ENCODE measurements at regions not wholly inside any gene's neighbourhood (a gene's known extent, or its start where the extent isn't known, plus 50 kb on each side); places are given as distances from the start of the nearest gene placed in this dataset.

GRCh38 chr16:51034481-51035109, 116.5 kb downstream of the SALL1 start:
- no peak overlapping the region for H3K9ac ChIP-seq
- H3K36me3 ChIP-seq (replicated peaks in 1 of 2; ENCODE audit: control insufficient read depth in 1 of 2, insufficient read depth in 2 of 2, low read length in 1 of 2): no peaks in the 10 kb centered on the region
- no peaks in the 10 kb centered on the region for H3F3A ChIP-seq (replicated peaks; ENCODE audit: insufficient read depth)
- H3K27ac ChIP-seq (ENCODE audit: low read depth in 2 of 2, low read length in 1 of 2): no peak overlapping the region
- TF ChIP-seq GABPA (IDR thresholded peaks at IDR 0.05; ENCODE audit: low read depth) (no peak), TAF1 (IDR thresholded peaks at IDR 0.05; ENCODE audit: borderline replicate concordance, low read depth, low read length) (no peak), JUND (IDR thresholded peaks at IDR 0.05) (no peak), IRF3 (IDR thresholded peaks at IDR 0.05; ENCODE audit: low read depth, low read length) (no peak), FOSL2 (IDR thresholded peaks at IDR 0.05; ENCODE audit: borderline replicate concordance, low read depth) (no peak), REST (IDR thresholded peaks at IDR 0.05; ENCODE audit: low read depth, low read length) (no peak), USF2 (IDR thresholded peaks at IDR 0.05; ENCODE audit: borderline replicate concordance, low read depth, low read length) (no peak), EZH2phosphoT487 (IDR thresholded peaks at IDR 0.05; ENCODE audit: borderline replicate concordance, low read depth) (no peak), RCOR1 (IDR thresholded peaks at IDR 0.05; ENCODE audit: low read length) (no peak), MEF2A (IDR thresholded peaks at IDR 0.05; ENCODE audit: borderline replicate concordance, low read depth) (no peak)
- ChIA-PET CTCF (interaction anchor here (1.1 kb wide), 2 partner anchors 15 to 33 kb away, joined by 3 to 4 read pairs; no protein-coding TSS in a partner anchor), POLR2A (no interaction called here)
- H3K79me2 ChIP-seq (ENCODE audit: insufficient read depth): no peaks in the 10 kb centered on the region
- H3K4me3 ChIP-seq (ENCODE audit: low read depth in 2 of 2, low read length in 1 of 2): no peak overlapping the region
- no peak for DNase-seq
- no peaks in the 10 kb centered on the region for H3K27me3 ChIP-seq (ENCODE audit: insufficient read depth)
- no peak overlapping the region for H2AFZ ChIP-seq (ENCODE audit: low read depth)
- H4K20me1 ChIP-seq (ENCODE audit: insufficient read depth): no peaks in the 10 kb centered on the region
- 11% methylated on average over 6 of the region's 6 CpGs for WGBS (ENCODE audit: low lambda C conversion rate)
- H3K4me2 ChIP-seq: no peak overlapping the region
- no peaks in the 10 kb centered on the region for H3K9me2 ChIP-seq
- no peaks in the 10 kb centered on the region for H3K4me1 ChIP-seq (ENCODE audit: control insufficient read depth in 1 of 2, insufficient read depth in 2 of 2, low read depth in 1 of 2, low read length in 1 of 2)
- H3K9me3 ChIP-seq: no peaks in the 10 kb centered on the region

GRCh38 chr16:51031598-51031997, 119.5 kb downstream of the SALL1 start:
- Histone ChIP-seq H3K4me1 (ENCODE audit: control insufficient read depth in 1 of 2, insufficient read depth in 2 of 2, low read depth in 1 of 2, low read length in 1 of 2) (no peaks in the 10 kb centered on the region), H2AFZ (ENCODE audit: low read depth) (no peak overlapping the region), H3K9me2 (no peaks in the 10 kb centered on the region), H3F3A (replicated peaks; ENCODE audit: insufficient read depth) (no peaks in the 10 kb centered on the region), H3K27me3 (ENCODE audit: insufficient read depth) (no peaks in the 10 kb centered on the region), H4K20me1 (ENCODE audit: insufficient read depth) (no peaks in the 10 kb centered on the region), H3K4me2 (no peak overlapping the region), H3K4me3 (ENCODE audit: low read depth in 2 of 2, low read length in 1 of 2) (no peak overlapping the region), H3K9ac (no peak overlapping the region), H3K79me2 (ENCODE audit: insufficient read depth) (no peaks in the 10 kb centered on the region), H3K36me3 (replicated peaks in 1 of 2; ENCODE audit: control insufficient read depth in 1 of 2, insufficient read depth in 2 of 2, low read length in 1 of 2) (no peaks in the 10 kb centered on the region), H3K9me3 (no peaks in the 10 kb centered on the region), H3K27ac (ENCODE audit: low read depth in 2 of 2, low read length in 1 of 2) (no peak overlapping the region)
- no peak for DNase-seq
- CTCF ChIA-PET: interaction anchor here (0.6 kb wide), 1 partner anchor 723 kb away, joined by 3 read pairs; no protein-coding TSS in a partner anchor
- 11% methylated on average over 4 of the region's 4 CpGs for WGBS (ENCODE audit: low lambda C conversion rate)
- POLR2A ChIA-PET: no interaction called here
- TF ChIP-seq REST (IDR thresholded peaks at IDR 0.05; ENCODE audit: low read depth, low read length) (no peak), ELF1 (IDR thresholded peaks at IDR 0.05) (no peak), CTCF (IDR thresholded peaks at IDR 0.05) (no peak), MXI1 (IDR thresholded peaks at IDR 0.05; ENCODE audit: low read depth, low read length) (no peak), RCOR1 (IDR thresholded peaks at IDR 0.05; ENCODE audit: low read length) (no peak), MAX (IDR thresholded peaks at IDR 0.05; ENCODE audit: low read depth) (no peak), MEF2A (IDR thresholded peaks at IDR 0.05; ENCODE audit: borderline replicate concordance, low read depth) (no peak), GABPA (IDR thresholded peaks at IDR 0.05; ENCODE audit: low read depth) (no peak)

Data from SK-N-SH (cell line).